H9 (cell line): ENCODE measurements at regions not wholly inside any gene's neighbourhood (a gene's known extent, or its start where the extent isn't known, plus 50 kb on each side); places are given as distances from the start of the nearest gene placed in this dataset.

Experiments used
- DNase-seq: peaks from one replicate; pipeline ENCODE4 v3.0.0-alpha.2; 2017
- H2AFZ ChIP-seq: one replicate; pipeline ENCODE4 v1.6.1; 2013; ENCODE audit warnings: mild to moderate bottlenecking, low read length, control low read depth, moderate library complexity
- H2AK5ac ChIP-seq: 2 replicates; pipeline ENCODE4 v1.6.1; 2013; ENCODE audit warnings: low read length, control low read depth, mixed read lengths; ENCODE audit not compliant: insufficient read length
- H2BK120ac ChIP-seq: one replicate; pipeline ENCODE4 v1.6.1; 2013; ENCODE audit warnings: low read depth, mild to moderate bottlenecking, low read length, control low read depth, inconsistent platforms; ENCODE audit not compliant: poor library complexity, severe bottlenecking
- H2BK12ac ChIP-seq: 2 replicates; pipeline ENCODE4 v1.6.1; 2013; ENCODE audit warnings: low read length, control low read depth, mixed read lengths, low read depth; ENCODE audit not compliant: insufficient read length
- H2BK15ac ChIP-seq: 2 replicates; pipeline ENCODE4 v1.6.1; 2013; ENCODE audit warnings: low read depth, low read length, control low read depth
- H2BK20ac ChIP-seq: one replicate; pipeline ENCODE4 v1.6.1; 2013; ENCODE audit warnings: low read depth, mild to moderate bottlenecking, low read length, control low read depth, inconsistent platforms; ENCODE audit not compliant: poor library complexity, severe bottlenecking
- H2BK5ac ChIP-seq: 2 replicates; pipeline ENCODE4 v1.6.1; 2013; ENCODE audit warnings: low read length, control low read depth, mixed read lengths; ENCODE audit not compliant: insufficient read length
- H3K14ac ChIP-seq: 2 replicates; pipeline ENCODE4 v1.6.1; 2013; ENCODE audit warnings: low read length, control low read depth; ENCODE audit not compliant: insufficient read depth
- H3K18ac ChIP-seq: 2 replicates; pipeline ENCODE4 v1.6.1; 2013; ENCODE audit warnings: low read depth, mild to moderate bottlenecking, mixed read lengths, low read length, control low read depth; ENCODE audit not compliant: insufficient read length
- H3K23ac ChIP-seq: 2 replicates; pipeline ENCODE4 v1.6.1; 2013; ENCODE audit warnings: low read length, control low read depth, mixed read lengths, low read depth; ENCODE audit not compliant: insufficient read length
- H3K23me2 ChIP-seq: 2 replicates; pipeline ENCODE4 v1.6.1; 2013; ENCODE audit warnings: low read depth, mild to moderate bottlenecking, mixed read lengths, low read length, control low read depth; ENCODE audit not compliant: insufficient read length, poor library complexity, severe bottlenecking
- H3K27ac ChIP-seq: 2 replicates; pipeline ENCODE4 v1.5.1; 2013; ENCODE audit warnings: low read length, control low read depth, mixed read lengths, low read depth; ENCODE audit not compliant: insufficient read length
- H3K27me3 ChIP-seq: 2 replicates; pipeline ENCODE4 v1.6.1; 2013; ENCODE audit warnings: low read length, control low read depth, inconsistent platforms; ENCODE audit not compliant: insufficient read depth
- H3K4ac ChIP-seq: 2 replicates; pipeline ENCODE4 v1.6.1; 2013; ENCODE audit warnings: low read depth, mild to moderate bottlenecking, control low read depth, inconsistent platforms, low read length, moderate library complexity
- H3K4me1 ChIP-seq: 2 replicates; pipeline ENCODE4 v1.6.1; 2013; ENCODE audit warnings: low read length, control low read depth, inconsistent platforms; ENCODE audit not compliant: insufficient read depth
- H3K4me2 ChIP-seq: 2 replicates; pipeline ENCODE4 v1.6.1; 2013; ENCODE audit warnings: low read length, control low read depth, mixed read lengths; ENCODE audit not compliant: insufficient read length, insufficient read depth
- H3K56ac ChIP-seq: 2 replicates; pipeline ENCODE4 v1.6.1; 2013; ENCODE audit warnings: low read depth, mild to moderate bottlenecking, mixed read lengths, low read length, control low read depth; ENCODE audit not compliant: insufficient read length
- H3K79me1 ChIP-seq: 2 replicates; pipeline ENCODE4 v1.6.1; 2013; ENCODE audit warnings: low read depth, mild to moderate bottlenecking, moderate library complexity, low read length, control low read depth, inconsistent platforms; ENCODE audit not compliant: insufficient read depth, poor library complexity, severe bottlenecking
- H3K79me2 ChIP-seq: 2 replicates; pipeline ENCODE4 v1.6.1; 2013; ENCODE audit warnings: low read length, control low read depth, inconsistent platforms; ENCODE audit not compliant: insufficient read depth
- H3K9ac ChIP-seq: 2 replicates; pipeline ENCODE4 v1.6.1; 2013; ENCODE audit warnings: low read length, control low read depth, mixed read lengths; ENCODE audit not compliant: insufficient read length; ENCODE audit errors: extremely low read depth
- H3K9me3 ChIP-seq: one replicate; pipeline ENCODE4 v1.6.1; 2013; ENCODE audit warnings: low read depth, low read length, inconsistent platforms; ENCODE audit not compliant: control insufficient read depth
- H3T11ph ChIP-seq: one replicate; pipeline ENCODE4 v1.6.1; 2013; ENCODE audit warnings: mild to moderate bottlenecking, low read length, control low read depth, inconsistent platforms
- H4K20me1 ChIP-seq: one replicate; pipeline ENCODE4 v1.6.1; 2013; ENCODE audit not compliant: control insufficient read depth, insufficient read length, insufficient read depth
- H4K5ac ChIP-seq: 2 replicates; pipeline ENCODE4 v1.6.1; 2013; ENCODE audit warnings: low read depth, mild to moderate bottlenecking, mixed read lengths, low read length, control low read depth; ENCODE audit not compliant: insufficient read length
- H4K8ac ChIP-seq: replicated peaks from 2 replicates; pipeline ENCODE4 v1.6.1; 2013; ENCODE audit warnings: low read length, control low read depth, mixed read lengths, low read depth; ENCODE audit not compliant: insufficient read length
- H4K91ac ChIP-seq: 2 replicates; pipeline ENCODE4 v1.6.1; 2013; ENCODE audit warnings: low read depth, mild to moderate bottlenecking, moderate library complexity, mixed read lengths, low read length, control low read depth; ENCODE audit not compliant: insufficient read length
- H3K27ac Mint-ChIP-seq, 3 experiments: 2 replicates in 2 of 3; 3 replicates in 1 of 3; pipeline ENCODE4 v1.8.0; 2020 to 2021; ENCODE audit warnings: mixed read lengths in 3 of 3, mild to moderate bottlenecking in 1 of 3, moderate library complexity in 1 of 3
- H3K27me3 Mint-ChIP-seq: 2 replicates; pipeline ENCODE4 v1.8.0; 2021; ENCODE audit warnings: low read depth, mild to moderate bottlenecking, moderate library complexity, mixed read lengths
- H3K36me3 Mint-ChIP-seq, 3 experiments: 2 replicates in 2 of 3; 3 replicates in 1 of 3; pipeline ENCODE4 v1.8.0; 2020 to 2021; ENCODE audit warnings: low read depth in 3 of 3, mixed read lengths in 3 of 3; ENCODE audit not compliant: insufficient read depth in 1 of 3
- H3K4me1 Mint-ChIP-seq, 2 experiments: 2 replicates each; pipeline ENCODE4 v1.8.0; 2020; ENCODE audit warnings: mixed read lengths in 2 of 2
- H3K4me3 Mint-ChIP-seq, 2 experiments: 2 replicates in 1 of 2; 3 replicates in 1 of 2; pipeline ENCODE4 v1.8.0; 2020 to 2021; ENCODE audit warnings: mild to moderate bottlenecking in 2 of 2, mixed read lengths in 2 of 2, moderate library complexity in 1 of 2
- H3K9me3 Mint-ChIP-seq, 2 experiments: 2 replicates in 1 of 2; 3 replicates in 1 of 2; pipeline ENCODE4 v1.8.0; 2020; ENCODE audit warnings: mild to moderate bottlenecking in 2 of 2, mixed read lengths in 2 of 2, moderate library complexity in 1 of 2
- whole genome bisulfite sequencing: extraction: QIAGEN DNeasy Blood & Tissue Kit; methylation state at CpG from one replicate; pipeline ENCODE4 v1.1.7; 2013; ENCODE audit warnings: missing lambda C conversion rate, low lambda C conversion rate, mixed read lengths; ENCODE audit not compliant: insufficient read length; ENCODE audit errors: extremely low coverage; 5-methylcytosine and 5-hydroxymethylcytosine counted together
- TF ChIP-seq, protein P1 (sequence below): fragments of 200-600 bp; sonication (generic); conservative IDR thresholded peaks from 3 replicates; pipeline ENCODE4 v1.8.0; 2021; ENCODE audit warnings: antibody characterized with exemption, mild to moderate bottlenecking

DNA sequence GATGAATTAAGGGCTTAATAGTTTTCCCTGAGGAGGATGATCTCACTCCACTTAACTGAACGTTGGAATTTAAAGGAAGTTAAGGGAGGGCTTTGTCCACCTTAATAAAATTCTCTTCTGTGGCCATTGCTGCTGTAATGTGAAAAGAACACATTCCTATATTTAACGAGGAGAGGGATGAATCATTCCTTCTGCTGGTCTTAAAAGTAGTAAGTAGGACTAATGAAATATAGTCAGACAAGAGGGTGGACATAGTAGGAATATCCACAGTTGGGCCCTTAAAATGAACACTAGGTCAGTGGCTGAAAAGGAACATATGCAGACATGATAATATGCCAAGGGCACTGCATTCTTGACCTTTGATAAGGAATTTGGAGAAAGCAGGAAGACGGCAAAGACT, 405.6 kb downstream of the PMP22 start:
- Mint-ChIP-seq H3K9me3 (peaks cover 3 to 5% of the 10 kb centered on the region in 2 experiments; a peak in 3 of 5 replicates), H3K36me3 (peaks cover 0 to 2% (median 0%) of the 10 kb centered on the region in 3 experiments; a peak in 2 of 7 replicates), H3K27ac (no peak overlapping the region), H3K27me3 (no peaks in the 10 kb centered on the region), H3K4me3 (no peak overlapping the region), H3K4me1 (peaks cover 14 to 17% of the 10 kb centered on the region in 2 experiments)
- Histone ChIP-seq H4K91ac (no peak overlapping the region), H3K4me1 (peaks cover 3% of the 10 kb centered on the region; the same call in 1 of the 2 replicates), H3K4ac (no peak overlapping the region), H3K23me2 (no peaks in the 10 kb centered on the region), H2AFZ (no peak overlapping the region), H3K23ac (no peak overlapping the region), H3K9ac (no peak overlapping the region), H4K8ac (no peak overlapping the region), H4K20me1 (no peaks in the 10 kb centered on the region), H3K79me2 (no peaks in the 10 kb centered on the region), H4K5ac (no peak overlapping the region), H3K18ac (no peak overlapping the region), H3K56ac (no peak overlapping the region), H3K4me2 (no peak overlapping the region), H2BK120ac (no peak overlapping the region), H3K27ac (no peak overlapping the region), H3K14ac (no peak overlapping the region), H2BK5ac (no peak overlapping the region), H3K79me1 (no peaks in the 10 kb centered on the region), H3T11ph (no peak overlapping the region), H2BK15ac (no peak overlapping the region), H2BK20ac (no peak overlapping the region), H3K9me3 (no peaks in the 10 kb centered on the region), H2AK5ac (no peak overlapping the region), H2BK12ac (no peak overlapping the region), H3K27me3 (no peaks in the 10 kb centered on the region)
- WGBS: no CpG with 5 or more reads among the region's 3 CpGs
- TF ChIP-seq, protein P1, sequence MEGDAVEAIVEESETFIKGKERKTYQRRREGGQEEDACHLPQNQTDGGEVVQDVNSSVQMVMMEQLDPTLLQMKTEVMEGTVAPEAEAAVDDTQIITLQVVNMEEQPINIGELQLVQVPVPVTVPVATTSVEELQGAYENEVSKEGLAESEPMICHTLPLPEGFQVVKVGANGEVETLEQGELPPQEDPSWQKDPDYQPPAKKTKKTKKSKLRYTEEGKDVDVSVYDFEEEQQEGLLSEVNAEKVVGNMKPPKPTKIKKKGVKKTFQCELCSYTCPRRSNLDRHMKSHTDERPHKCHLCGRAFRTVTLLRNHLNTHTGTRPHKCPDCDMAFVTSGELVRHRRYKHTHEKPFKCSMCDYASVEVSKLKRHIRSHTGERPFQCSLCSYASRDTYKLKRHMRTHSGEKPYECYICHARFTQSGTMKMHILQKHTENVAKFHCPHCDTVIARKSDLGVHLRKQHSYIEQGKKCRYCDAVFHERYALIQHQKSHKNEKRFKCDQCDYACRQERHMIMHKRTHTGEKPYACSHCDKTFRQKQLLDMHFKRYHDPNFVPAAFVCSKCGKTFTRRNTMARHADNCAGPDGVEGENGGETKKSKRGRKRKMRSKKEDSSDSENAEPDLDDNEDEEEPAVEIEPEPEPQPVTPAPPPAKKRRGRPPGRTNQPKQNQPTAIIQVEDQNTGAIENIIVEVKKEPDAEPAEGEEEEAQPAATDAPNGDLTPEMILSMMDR: no peak
- DNase-seq: no peak
